Smooth muscle cell (in vitro differentiated cells): ENCODE measurements at regions not wholly inside any gene's neighbourhood (a gene's known extent, or its start where the extent isn't known, plus 50 kb on each side); places are given as distances from the start of the nearest gene placed in this dataset.
"Not testable (repeated sequence)": the region's sequence is repeated elsewhere in the genome, so short reads cannot be mapped to it uniquely, and the experiment has no call there.

Source experiments
- DNase-seq: peaks from one replicate; lab custom pipeline; 2025; ENCODE audit not compliant: unreplicated experiment; lab: John Stamatoyannopoulos, UW
- H2AFZ ChIP-seq: fragments of 200-600 bp; sonication (generic); 2 replicates; pipeline ENCODE4 v1.6.0; 2016; ENCODE audit warnings: antibody characterized with exemption, low read depth, mild to moderate bottlenecking
- H3F3A ChIP-seq: fragments of 200-600 bp; sonication (generic); 2 replicates; pipeline ENCODE4 v1.6.0; 2017; ENCODE audit warnings: antibody characterized with exemption, low read depth
- H3K27ac ChIP-seq: fragments of 200-600 bp; sonication (generic); 2 replicates; pipeline ENCODE4 v1.5.1; 2016; ENCODE audit warnings: low read depth, mild to moderate bottlenecking
- H3K27me3 ChIP-seq: fragments of 200-600 bp; sonication (generic); 2 replicates; pipeline ENCODE4 v1.6.1; 2016; ENCODE audit warnings: low read depth, mild to moderate bottlenecking
- H3K36me3 ChIP-seq: fragments of 200-600 bp; sonication (generic); 2 replicates; pipeline ENCODE4 v1.5.1; 2016; ENCODE audit warnings: low read depth
- H3K4me1 ChIP-seq: fragments of 200-600 bp; sonication (generic); 2 replicates; pipeline ENCODE4 v1.5.1; 2016; ENCODE audit warnings: low read depth
- H3K4me2 ChIP-seq: fragments of 200-600 bp; sonication (generic); 2 replicates; pipeline ENCODE4 v1.6.0; 2016; ENCODE audit warnings: mild to moderate bottlenecking
- H3K4me3 ChIP-seq: fragments of 200-600 bp; sonication (generic); 2 replicates; pipeline ENCODE4 v1.5.1; 2016; ENCODE audit warnings: mild to moderate bottlenecking
- H3K79me2 ChIP-seq: fragments of 200-600 bp; sonication (generic); 2 replicates; pipeline ENCODE4 v1.6.0; 2016; ENCODE audit warnings: low read depth, mild to moderate bottlenecking
- H3K9ac ChIP-seq: fragments of 200-600 bp; sonication (generic); 2 replicates; pipeline ENCODE4 v1.6.0; 2016; ENCODE audit warnings: low read depth
- H3K9me3 ChIP-seq: fragments of 200-600 bp; sonication (generic); replicated peaks from 2 replicates; pipeline ENCODE4 v1.5.1; 2016; ENCODE audit warnings: low read depth
- H4K20me1 ChIP-seq: fragments of 200-600 bp; sonication (generic); 2 replicates; pipeline ENCODE4 v1.6.0; 2016; ENCODE audit warnings: low read depth
- CTCF ChIP-seq: fragments of 200-600 bp; sonication (generic); IDR thresholded peaks from 2 replicates; pipeline ENCODE4 v1.5.1; 2017; ENCODE audit warnings: borderline replicate concordance, mild to moderate bottlenecking, antibody characterized with exemption; ENCODE audit not compliant: insufficient read depth, poor library complexity, severe bottlenecking
- WGBS: methylation state at CpG from one replicate; pipeline ENCODE4 v1.1.7; 2016; ENCODE audit warnings: low lambda C conversion rate; 5-methylcytosine and 5-hydroxymethylcytosine counted together

GRCh38 chr4:3623106-3623505, 90.9 kb upstream of the LRPAP1 start:
- Histone ChIP-seq H4K20me1 (no peaks in the 10 kb centered on the region), H3K27me3 (no peaks in the 10 kb centered on the region), H3K27ac (no peak overlapping the region), H3K4me3 (no peak overlapping the region), H3K4me2 (no peak overlapping the region), H3K9me3 (no peaks in the 10 kb centered on the region), H3F3A (no peaks in the 10 kb centered on the region), H3K36me3 (no peaks in the 10 kb centered on the region), H3K79me2 (no peaks in the 10 kb centered on the region), H2AFZ (no peak overlapping the region), H3K9ac (no peak overlapping the region), H3K4me1 (peaks cover 3% of the 10 kb centered on the region)
- WGBS, result 80% methylated on average over 7 of the region's 7 CpGs
- TF ChIP-seq CTCF, result no peak
- no peak for DNase-seq

GRCh38 chr4:3620365-3620764, 88.1 kb upstream of the LRPAP1 start:
- not testable (repeated sequence) for H3K4me3 ChIP-seq, DNase-seq, H3K4me1 ChIP-seq, H4K20me1 ChIP-seq, H3F3A ChIP-seq, H3K9ac ChIP-seq, H3K27ac ChIP-seq, H3K9me3 ChIP-seq, H3K4me2 ChIP-seq, H3K27me3 ChIP-seq, H3K79me2 ChIP-seq, H3K36me3 ChIP-seq, H2AFZ ChIP-seq
- WGBS, result 84% methylated on average over 6 of the region's 6 CpGs

GRCh38 chr4:3619698-3620097, 87.5 kb upstream of the LRPAP1 start:
- not testable (repeated sequence) for H3K36me3 ChIP-seq, H4K20me1 ChIP-seq, H3F3A ChIP-seq, DNase-seq, H3K9ac ChIP-seq, H3K27ac ChIP-seq, H3K27me3 ChIP-seq, H3K4me3 ChIP-seq, H3K4me2 ChIP-seq, H3K79me2 ChIP-seq, H2AFZ ChIP-seq, H3K9me3 ChIP-seq, H3K4me1 ChIP-seq
- 68% methylated on average over 2 of the region's 4 CpGs for WGBS

GRCh38 chr4:3618341-3618740, 86.1 kb upstream of the LRPAP1 start:
- H3K4me1 ChIP-seq, H4K20me1 ChIP-seq, H3K4me3 ChIP-seq, H3K9me3 ChIP-seq, H3K36me3 ChIP-seq, H2AFZ ChIP-seq, H3K27ac ChIP-seq, H3K27me3 ChIP-seq, H3K4me2 ChIP-seq, H3F3A ChIP-seq, H3K9ac ChIP-seq, DNase-seq, H3K79me2 ChIP-seq: not testable (repeated sequence)
- WGBS, result 91% methylated on average over 3 of the region's 3 CpGs

GRCh38 chr4:3615386-3616286, 83.4 kb upstream of the LRPAP1 start:
- Histone ChIP-seq H3K79me2 (no peaks in the 10 kb centered on the region), H3K27ac (no peak overlapping the region), H3F3A (no peaks in the 10 kb centered on the region), H3K4me3 (no peak overlapping the region), H3K27me3 (no peaks in the 10 kb centered on the region), H4K20me1 (no peaks in the 10 kb centered on the region), H3K36me3 (no peaks in the 10 kb centered on the region), H2AFZ (no peak overlapping the region), H3K4me2 (no peak overlapping the region), H3K9ac (no peak overlapping the region), H3K9me3 (no peaks in the 10 kb centered on the region), H3K4me1 (no peaks in the 10 kb centered on the region)
- DNase-seq, result no peak
- 92% methylated on average over 40 of the region's 40 CpGs for whole genome bisulfite sequencing
- TF ChIP-seq CTCF, result no peak
